ENCODE measurements at regions not wholly inside any gene's neighbourhood (a gene's known extent, or its start where the extent isn't known, plus 50 kb on each side); places are given as distances from the start of the nearest gene placed in this dataset.
A peak's percentile ranks its signal among the peaks of the same experiment; 100 is the strongest.

DNA sequence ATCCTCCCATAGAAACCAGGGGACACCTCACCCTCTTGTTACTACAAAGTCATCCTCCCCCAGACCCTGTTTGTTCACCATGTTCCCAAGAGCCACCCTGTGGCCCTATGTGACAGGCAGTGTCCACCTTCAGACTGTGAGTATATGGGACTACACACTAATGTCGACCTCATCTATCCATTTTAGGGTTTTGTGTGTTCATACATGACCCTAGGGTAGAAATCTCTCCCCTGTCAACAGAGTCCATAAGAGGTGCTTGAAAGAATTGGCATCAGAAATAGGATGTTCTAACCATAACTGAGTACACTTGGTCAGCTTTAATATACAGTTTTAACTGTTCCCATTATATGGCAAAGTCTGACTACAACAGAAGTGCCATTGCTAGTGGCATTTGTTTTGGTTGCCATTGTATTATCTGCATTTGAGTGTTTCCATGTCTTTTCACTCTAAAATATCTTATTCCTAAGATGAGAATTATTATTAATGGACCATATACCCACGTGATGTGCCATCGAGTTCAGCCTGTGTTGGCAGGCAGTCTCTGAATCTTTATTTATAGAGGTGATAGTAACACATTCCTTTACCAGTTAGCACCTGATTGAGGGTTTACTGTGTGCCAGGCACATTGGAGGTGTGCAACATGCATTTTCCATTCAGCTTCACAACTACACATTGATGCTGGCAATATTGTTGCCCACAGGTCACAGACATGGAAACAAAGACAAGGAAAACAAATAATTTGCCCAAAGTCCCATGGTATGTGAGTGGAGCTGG is 590.6 kb upstream of the IGFBP3 start:
- no peak for DNase-seq
- no peaks in the 10 kb centered on the region for H3K27me3 ChIP-seq (ENCODE audit: control insufficient read depth, insufficient read depth, low read length)
- no peak for FAIRE-seq
- peaks cover 0 to 4% (median 0%) of the 10 kb centered on the region in 3 donors for H3K4me1 ChIP-seq (ENCODE audit: control insufficient read depth in 2 of 3, insufficient read depth in 2 of 3, low read depth in 1 of 3, low read length in 3 of 3)
- TF ChIP-seq, protein P1, sequence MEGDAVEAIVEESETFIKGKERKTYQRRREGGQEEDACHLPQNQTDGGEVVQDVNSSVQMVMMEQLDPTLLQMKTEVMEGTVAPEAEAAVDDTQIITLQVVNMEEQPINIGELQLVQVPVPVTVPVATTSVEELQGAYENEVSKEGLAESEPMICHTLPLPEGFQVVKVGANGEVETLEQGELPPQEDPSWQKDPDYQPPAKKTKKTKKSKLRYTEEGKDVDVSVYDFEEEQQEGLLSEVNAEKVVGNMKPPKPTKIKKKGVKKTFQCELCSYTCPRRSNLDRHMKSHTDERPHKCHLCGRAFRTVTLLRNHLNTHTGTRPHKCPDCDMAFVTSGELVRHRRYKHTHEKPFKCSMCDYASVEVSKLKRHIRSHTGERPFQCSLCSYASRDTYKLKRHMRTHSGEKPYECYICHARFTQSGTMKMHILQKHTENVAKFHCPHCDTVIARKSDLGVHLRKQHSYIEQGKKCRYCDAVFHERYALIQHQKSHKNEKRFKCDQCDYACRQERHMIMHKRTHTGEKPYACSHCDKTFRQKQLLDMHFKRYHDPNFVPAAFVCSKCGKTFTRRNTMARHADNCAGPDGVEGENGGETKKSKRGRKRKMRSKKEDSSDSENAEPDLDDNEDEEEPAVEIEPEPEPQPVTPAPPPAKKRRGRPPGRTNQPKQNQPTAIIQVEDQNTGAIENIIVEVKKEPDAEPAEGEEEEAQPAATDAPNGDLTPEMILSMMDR (IDR thresholded peaks at IDR 0.05; ENCODE audit: borderline replicate concordance, extremely low read depth, insufficient read depth): no peak
- H3K9me3 ChIP-seq (ENCODE audit: control insufficient read depth in 2 of 3, insufficient read depth in 1 of 3, low read length in 3 of 3): no peaks in the 10 kb centered on the region
- no peak overlapping the region for H3K9ac ChIP-seq (ENCODE audit: low read length in 3 of 3)
- H3K36me3 ChIP-seq (ENCODE audit: control insufficient read depth in 2 of 3, insufficient read depth in 3 of 3, low read length in 3 of 3): no peaks in the 10 kb centered on the region
- no peak overlapping the region for H3K4me3 ChIP-seq (ENCODE audit: low read length in 3 of 3)
- intact Hi-C loops (cut with DNase I): no loop called here
- no peak overlapping the region for H3K27ac ChIP-seq (ENCODE audit: low read depth in 2 of 2, low read length in 2 of 2)

DNA sequence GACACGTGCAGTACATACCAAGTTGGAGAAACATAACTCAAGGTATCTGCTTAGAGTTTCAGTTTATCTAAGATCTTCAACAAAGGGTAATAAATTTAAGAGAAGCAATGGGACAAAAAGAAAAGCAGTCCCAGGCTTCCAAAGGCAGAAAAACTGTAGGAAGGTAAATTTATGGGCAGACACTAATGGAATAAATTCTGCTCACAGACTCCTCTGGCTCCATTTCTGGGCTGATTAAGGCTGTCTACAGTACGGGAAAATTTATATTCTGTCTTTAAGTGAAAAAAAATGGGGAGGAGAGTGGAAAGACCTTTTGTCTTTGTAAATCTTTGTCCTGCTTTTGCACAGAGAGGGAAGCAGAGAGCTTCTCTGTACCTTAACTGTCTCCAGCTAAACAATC is 587.5 kb upstream of the IGFBP3 start:
- TF ChIP-seq, protein P1 (IDR thresholded peaks at IDR 0.05; ENCODE audit: borderline replicate concordance, extremely low read depth, insufficient read depth): no peak
- intact Hi-C loops (cut with DNase I): no loop called here

DNA sequence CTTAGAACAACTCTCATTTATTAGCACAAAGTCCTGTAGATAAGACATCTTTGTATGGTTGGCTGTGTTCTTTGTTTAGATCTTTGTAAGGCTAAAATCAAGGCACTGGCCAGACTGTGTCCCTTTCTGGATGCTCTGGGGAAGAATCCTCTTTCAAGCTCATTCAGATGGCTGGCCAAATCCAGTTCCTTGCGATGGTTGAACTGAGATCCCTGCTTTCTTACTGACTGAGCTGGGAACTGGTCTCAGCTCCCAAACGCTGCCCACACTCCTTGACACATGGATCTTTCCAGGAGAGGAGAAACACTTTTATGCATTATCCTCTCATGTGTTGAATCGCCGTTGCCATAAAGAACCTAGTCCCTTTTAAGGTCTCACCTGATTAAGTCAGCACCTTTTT is 586.5 kb upstream of the IGFBP3 start:
- H3K9me3 ChIP-seq (ENCODE audit: control insufficient read depth in 2 of 3, insufficient read depth in 1 of 3, low read length in 3 of 3): no peaks in the 10 kb centered on the region
- FAIRE-seq: no peak
- no peak overlapping the region for H3K9ac ChIP-seq (ENCODE audit: low read length in 3 of 3)
- no peak overlapping the region for H3K27ac ChIP-seq (ENCODE audit: low read depth in 2 of 2, low read length in 2 of 2)
- no peaks in the 10 kb centered on the region for H3K4me1 ChIP-seq (ENCODE audit: control insufficient read depth in 2 of 3, insufficient read depth in 2 of 3, low read depth in 1 of 3, low read length in 3 of 3)
- H3K27me3 ChIP-seq (ENCODE audit: control insufficient read depth, insufficient read depth, low read length): no peaks in the 10 kb centered on the region
- peak in 3 of 5 donors; percentile 24 to 63 (median 35) for DNase-seq
- intact Hi-C loops (cut with DNase I): no loop called here
- no peaks in the 10 kb centered on the region for H3K36me3 ChIP-seq (ENCODE audit: control insufficient read depth in 2 of 3, insufficient read depth in 3 of 3, low read length in 3 of 3)
- TF ChIP-seq, protein P1 (IDR thresholded peaks at IDR 0.05; ENCODE audit: borderline replicate concordance, extremely low read depth, insufficient read depth): no peak
- H3K4me3 ChIP-seq (ENCODE audit: low read length in 3 of 3): no peak overlapping the region

More for the DNA sequence above, 587.5 kb upstream of the IGFBP3 start:
- H3K9me3 ChIP-seq (ENCODE audit: control insufficient read depth in 2 of 3, insufficient read depth in 1 of 3, low read length in 3 of 3): no peaks in the 10 kb centered on the region
- no peak overlapping the region for H3K27ac ChIP-seq (ENCODE audit: low read depth in 2 of 2, low read length in 2 of 2)
- FAIRE-seq (no peak), DNase-seq (peak in 3 of 5 donors; percentile 18 to 80 (median 68))
- H3K4me1 ChIP-seq (ENCODE audit: control insufficient read depth in 2 of 3, insufficient read depth in 2 of 3, low read depth in 1 of 3, low read length in 3 of 3): peaks cover 0 to 2% (median 0%) of the 10 kb centered on the region in 3 donors
- no peak overlapping the region for H3K4me3 ChIP-seq (ENCODE audit: low read length in 3 of 3)
- H3K36me3 ChIP-seq (ENCODE audit: control insufficient read depth in 2 of 3, insufficient read depth in 3 of 3, low read length in 3 of 3): no peaks in the 10 kb centered on the region
- H3K9ac ChIP-seq (ENCODE audit: low read length in 3 of 3): no peak overlapping the region
- H3K27me3 ChIP-seq (ENCODE audit: control insufficient read depth, insufficient read depth, low read length): no peaks in the 10 kb centered on the region
